ENCODE measurements at regions not wholly inside any gene's neighbourhood (a gene's known extent, or its start where the extent isn't known, plus 50 kb on each side); places are given as distances from the start of the nearest gene placed in this dataset.

DNA sequence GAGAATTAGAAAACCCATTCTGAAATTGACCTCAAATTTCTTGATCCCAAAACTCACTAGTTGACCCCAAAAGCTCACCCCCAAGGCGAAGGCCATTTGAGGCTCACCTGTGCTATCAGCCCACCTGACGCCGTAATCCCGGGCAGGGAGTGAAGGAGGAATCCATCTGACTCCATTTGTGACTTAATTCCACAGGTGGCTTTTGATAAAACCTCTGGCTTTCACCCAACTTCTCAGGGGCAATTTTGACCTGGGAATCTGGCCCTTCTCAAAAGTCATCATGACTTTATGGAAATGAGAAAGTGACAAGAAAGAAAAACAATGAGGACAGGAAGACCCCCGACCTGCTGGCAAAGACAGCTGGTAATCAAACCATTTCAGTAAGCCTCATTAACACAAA is 86.9 kb upstream of the SALL3 start:
- TF ChIP-seq, protein P1, sequence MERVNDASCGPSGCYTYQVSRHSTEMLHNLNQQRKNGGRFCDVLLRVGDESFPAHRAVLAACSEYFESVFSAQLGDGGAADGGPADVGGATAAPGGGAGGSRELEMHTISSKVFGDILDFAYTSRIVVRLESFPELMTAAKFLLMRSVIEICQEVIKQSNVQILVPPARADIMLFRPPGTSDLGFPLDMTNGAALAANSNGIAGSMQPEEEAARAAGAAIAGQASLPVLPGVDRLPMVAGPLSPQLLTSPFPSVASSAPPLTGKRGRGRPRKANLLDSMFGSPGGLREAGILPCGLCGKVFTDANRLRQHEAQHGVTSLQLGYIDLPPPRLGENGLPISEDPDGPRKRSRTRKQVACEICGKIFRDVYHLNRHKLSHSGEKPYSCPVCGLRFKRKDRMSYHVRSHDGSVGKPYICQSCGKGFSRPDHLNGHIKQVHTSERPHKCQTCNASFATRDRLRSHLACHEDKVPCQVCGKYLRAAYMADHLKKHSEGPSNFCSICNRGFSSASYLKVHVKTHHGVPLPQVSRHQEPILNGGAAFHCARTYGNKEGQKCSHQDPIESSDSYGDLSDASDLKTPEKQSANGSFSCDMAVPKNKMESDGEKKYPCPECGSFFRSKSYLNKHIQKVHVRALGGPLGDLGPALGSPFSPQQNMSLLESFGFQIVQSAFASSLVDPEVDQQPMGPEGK (CRISPR knock-in tag; IDR thresholded peaks at IDR 0.05; ENCODE audit: borderline replicate concordance) = no peak
- TF ChIP-seq OSR1 (CRISPR knock-in tag; IDR thresholded peaks at IDR 0.05) = no peak
- TF ChIP-seq RARB (CRISPR knock-in tag; IDR thresholded peaks at IDR 0.05) = no peak
- TF ChIP-seq ZC3H10 (CRISPR knock-in tag; IDR thresholded peaks at IDR 0.05) = no peak
- TF ChIP-seq, protein P2, sequence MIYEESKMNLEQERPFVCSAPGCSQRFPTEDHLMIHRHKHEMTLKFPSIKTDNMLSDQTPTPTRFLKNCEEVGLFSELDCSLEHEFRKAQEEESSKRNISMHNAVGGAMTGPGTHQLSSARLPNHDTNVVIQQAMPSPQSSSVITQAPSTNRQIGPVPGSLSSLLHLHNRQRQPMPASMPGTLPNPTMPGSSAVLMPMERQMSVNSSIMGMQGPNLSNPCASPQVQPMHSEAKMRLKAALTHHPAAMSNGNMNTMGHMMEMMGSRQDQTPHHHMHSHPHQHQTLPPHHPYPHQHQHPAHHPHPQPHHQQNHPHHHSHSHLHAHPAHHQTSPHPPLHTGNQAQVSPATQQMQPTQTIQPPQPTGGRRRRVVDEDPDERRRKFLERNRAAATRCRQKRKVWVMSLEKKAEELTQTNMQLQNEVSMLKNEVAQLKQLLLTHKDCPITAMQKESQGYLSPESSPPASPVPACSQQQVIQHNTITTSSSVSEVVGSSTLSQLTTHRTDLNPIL (CRISPR knock-in tag; IDR thresholded peaks at IDR 0.05; ENCODE audit: low read depth) = no peak
- no peak for TF ChIP-seq ZNF565 (CRISPR knock-in tag; conservative IDR thresholded peaks at IDR 0.05; ENCODE audit: low read depth)
- no peak for TF ChIP-seq TCF4 (CRISPR knock-in tag; IDR thresholded peaks at IDR 0.05; ENCODE audit: borderline replicate concordance)
- TF ChIP-seq GLIS3 (CRISPR knock-in tag; IDR thresholded peaks at IDR 0.05) = no peak
- no peak for TF ChIP-seq ZFP3 (CRISPR knock-in tag; IDR thresholded peaks at IDR 0.05)
- TF ChIP-seq ISL1 (CRISPR knock-in tag; IDR thresholded peaks at IDR 0.05) = no peak
- TF ChIP-seq ARNTL (CRISPR knock-in tag; IDR thresholded peaks at IDR 0.05; ENCODE audit: borderline replicate concordance, low read depth) = no peak
- TF ChIP-seq ZNF70 (CRISPR knock-in tag; IDR thresholded peaks at IDR 0.05) = no peak
- no peak for TF ChIP-seq SNAI2 (CRISPR knock-in tag; IDR thresholded peaks at IDR 0.05)
- TF ChIP-seq, protein P3, sequence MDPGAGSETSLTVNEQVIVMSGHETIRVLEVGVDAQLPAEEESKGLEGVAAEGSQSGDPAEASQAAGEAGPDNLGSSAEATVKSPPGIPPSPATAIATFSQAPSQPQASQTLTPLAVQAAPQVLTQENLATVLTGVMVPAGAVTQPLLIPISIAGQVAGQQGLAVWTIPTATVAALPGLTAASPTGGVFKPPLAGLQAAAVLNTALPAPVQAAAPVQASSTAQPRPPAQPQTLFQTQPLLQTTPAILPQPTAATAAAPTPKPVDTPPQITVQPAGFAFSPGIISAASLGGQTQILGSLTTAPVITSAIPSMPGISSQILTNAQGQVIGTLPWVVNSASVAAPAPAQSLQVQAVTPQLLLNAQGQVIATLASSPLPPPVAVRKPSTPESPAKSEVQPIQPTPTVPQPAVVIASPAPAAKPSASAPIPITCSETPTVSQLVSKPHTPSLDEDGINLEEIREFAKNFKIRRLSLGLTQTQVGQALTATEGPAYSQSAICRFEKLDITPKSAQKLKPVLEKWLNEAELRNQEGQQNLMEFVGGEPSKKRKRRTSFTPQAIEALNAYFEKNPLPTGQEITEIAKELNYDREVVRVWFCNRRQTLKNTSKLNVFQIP (CRISPR knock-in tag; IDR thresholded peaks at IDR 0.05; ENCODE audit: borderline replicate concordance, low read depth) = no peak
